Left renal cortex interstitium (tissue), 4 donors: ENCODE measurements at regions not wholly inside any gene's neighbourhood (a gene's known extent, or its start where the extent isn't known, plus 50 kb on each side); places are given as distances from the start of the nearest gene placed in this dataset.

Experiments used
- DNase-seq, 4 donors: peaks; one replicate each; pipeline ENCODE4 v3.0.0-alpha.2; 2013; ENCODE audit warnings: low read depth in 4 of 4, low spot score in 2 of 4, missing footprints in 1 of 4

GRCh38 chr2:103010751-103011150, 248.9 kb downstream of the TMEM182 start:
- DNase-seq, result no peak

- DNase-seq, result no peak
Measured at GRCh38 chr2:103012590-103012989, 250.8 kb downstream of the TMEM182 start.

GRCh38 chr2:103025056-103025455, 263.2 kb downstream of the TMEM182 start:
- no peak for DNase-seq

GRCh38 chr2:103028181-103028580, 266.4 kb downstream of the TMEM182 start:
- no peak for DNase-seq
